ENCODE measurements at regions not wholly inside any gene's neighbourhood (a gene's known extent, or its start where the extent isn't known, plus 50 kb on each side); places are given as distances from the start of the nearest gene placed in this dataset.
A peak's percentile ranks its signal among the peaks of the same experiment; 100 is the strongest.

- Histone ChIP-seq H3K27ac (ENCODE audit: low read length) (no peak overlapping the region), H3K9ac (ENCODE audit: low read length) (no peak overlapping the region), H4K20me1 (ENCODE audit: insufficient read depth, low read length) (no peaks in the 10 kb centered on the region), H3K27me3 (ENCODE audit: low read depth, low read length) (no peaks in the 10 kb centered on the region), H3K9me3 (ENCODE audit: insufficient read depth, low read length) (no peaks in the 10 kb centered on the region), H3K4me3 (ENCODE audit: low read length) (no peak overlapping the region), H3K4me2 (ENCODE audit: low read length) (no peak overlapping the region), H3K36me3 (replicated peaks; ENCODE audit: low read depth, low read length) (no peaks in the 10 kb centered on the region), H3K4me1 (ENCODE audit: low read length) (no peaks in the 10 kb centered on the region), H2AFZ (ENCODE audit: low read depth, low read length) (peak overlapping the region; percentile 54; the same call in 1 of the 2 replicates), H3K79me2 (ENCODE audit: low read length) (no peaks in the 10 kb centered on the region)
- TF ChIP-seq, protein P1, sequence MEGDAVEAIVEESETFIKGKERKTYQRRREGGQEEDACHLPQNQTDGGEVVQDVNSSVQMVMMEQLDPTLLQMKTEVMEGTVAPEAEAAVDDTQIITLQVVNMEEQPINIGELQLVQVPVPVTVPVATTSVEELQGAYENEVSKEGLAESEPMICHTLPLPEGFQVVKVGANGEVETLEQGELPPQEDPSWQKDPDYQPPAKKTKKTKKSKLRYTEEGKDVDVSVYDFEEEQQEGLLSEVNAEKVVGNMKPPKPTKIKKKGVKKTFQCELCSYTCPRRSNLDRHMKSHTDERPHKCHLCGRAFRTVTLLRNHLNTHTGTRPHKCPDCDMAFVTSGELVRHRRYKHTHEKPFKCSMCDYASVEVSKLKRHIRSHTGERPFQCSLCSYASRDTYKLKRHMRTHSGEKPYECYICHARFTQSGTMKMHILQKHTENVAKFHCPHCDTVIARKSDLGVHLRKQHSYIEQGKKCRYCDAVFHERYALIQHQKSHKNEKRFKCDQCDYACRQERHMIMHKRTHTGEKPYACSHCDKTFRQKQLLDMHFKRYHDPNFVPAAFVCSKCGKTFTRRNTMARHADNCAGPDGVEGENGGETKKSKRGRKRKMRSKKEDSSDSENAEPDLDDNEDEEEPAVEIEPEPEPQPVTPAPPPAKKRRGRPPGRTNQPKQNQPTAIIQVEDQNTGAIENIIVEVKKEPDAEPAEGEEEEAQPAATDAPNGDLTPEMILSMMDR (IDR thresholded peaks at IDR 0.05; ENCODE audit: low read depth, low read length), result peak; percentile 58
- TF ChIP-seq EZH2phosphoT487 (IDR thresholded peaks at IDR 0.05; ENCODE audit: low read depth), result no peak
Observed at GRCh38 chr5:113663879-113664541, 150.5 kb downstream of the YTHDC2 start.

DNA sequence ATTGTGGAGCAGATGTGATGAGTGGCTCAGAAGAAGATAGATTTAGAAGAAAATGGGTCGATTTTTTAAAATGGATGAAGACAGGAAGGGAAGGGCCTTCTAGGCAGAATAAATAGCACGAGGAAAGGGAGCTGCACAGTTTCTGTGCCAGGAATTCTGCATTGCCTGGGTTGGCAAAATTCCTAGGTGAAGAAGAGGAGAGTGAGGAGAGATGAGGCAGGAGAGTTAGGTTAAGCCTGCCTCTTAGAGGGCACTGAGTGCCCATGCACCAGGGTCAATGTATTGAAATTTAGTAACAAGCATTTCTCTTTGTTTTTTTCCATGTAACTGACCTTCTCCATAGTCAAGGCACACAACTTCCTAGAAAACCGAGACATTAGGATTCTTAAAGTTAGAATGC is 159.5 kb downstream of the YTHDC2 start:
- H2AFZ ChIP-seq (ENCODE audit: low read depth, low read length), result no peak overlapping the region
- no peaks in the 10 kb centered on the region for H3K27me3 ChIP-seq (ENCODE audit: low read depth, low read length)
- H3K36me3 ChIP-seq (replicated peaks; ENCODE audit: low read depth, low read length), result no peaks in the 10 kb centered on the region
- H3K27ac ChIP-seq (ENCODE audit: low read length), result no peak overlapping the region
- no peak overlapping the region for H3K9ac ChIP-seq (ENCODE audit: low read length)
- H4K20me1 ChIP-seq (ENCODE audit: insufficient read depth, low read length), result no peaks in the 10 kb centered on the region
- no peaks in the 10 kb centered on the region for H3K4me1 ChIP-seq (ENCODE audit: low read length)
- H3K4me2 ChIP-seq (ENCODE audit: low read length), result no peak overlapping the region
- TF ChIP-seq EZH2phosphoT487 (IDR thresholded peaks at IDR 0.05; ENCODE audit: low read depth), result no peak
- TF ChIP-seq, protein P1 (IDR thresholded peaks at IDR 0.05; ENCODE audit: low read depth, low read length), result no peak
- no peaks in the 10 kb centered on the region for H3K79me2 ChIP-seq (ENCODE audit: low read length)
- no peak overlapping the region for H3K4me3 ChIP-seq (ENCODE audit: low read length)
- no peaks in the 10 kb centered on the region for H3K9me3 ChIP-seq (ENCODE audit: insufficient read depth, low read length)

DNA sequence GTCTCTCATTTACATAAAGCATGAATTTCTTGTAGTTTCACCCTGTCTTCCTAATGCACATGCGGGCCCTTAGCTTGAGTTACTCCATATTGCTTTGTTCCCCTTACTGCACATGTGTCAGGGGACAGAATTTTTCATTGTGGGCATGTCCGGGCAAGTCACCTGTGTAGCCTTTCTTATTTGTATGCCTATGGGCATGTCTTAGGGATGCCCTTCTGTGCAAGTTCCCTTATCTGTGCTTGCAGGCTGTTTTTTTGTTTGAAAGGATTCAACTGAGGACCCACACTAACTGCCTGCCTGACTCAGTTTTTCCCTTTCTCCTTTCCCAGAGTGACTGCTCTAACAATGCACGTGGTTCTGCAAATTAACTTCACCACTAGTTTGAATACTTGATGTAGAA is 161.7 kb downstream of the YTHDC2 start:
- H3K79me2 ChIP-seq (ENCODE audit: low read length), result no peaks in the 10 kb centered on the region
- H3K9me3 ChIP-seq (ENCODE audit: insufficient read depth, low read length), result no peaks in the 10 kb centered on the region
- H2AFZ ChIP-seq (ENCODE audit: low read depth, low read length), result no peak overlapping the region
- no peak overlapping the region for H3K9ac ChIP-seq (ENCODE audit: low read length)
- H4K20me1 ChIP-seq (ENCODE audit: insufficient read depth, low read length), result no peaks in the 10 kb centered on the region
- no peak for TF ChIP-seq EZH2phosphoT487 (IDR thresholded peaks at IDR 0.05; ENCODE audit: low read depth)
- TF ChIP-seq, protein P1 (IDR thresholded peaks at IDR 0.05; ENCODE audit: low read depth, low read length), result no peak
- H3K4me3 ChIP-seq (ENCODE audit: low read length), result no peak overlapping the region
- H3K27ac ChIP-seq (ENCODE audit: low read length), result no peak overlapping the region
- no peaks in the 10 kb centered on the region for H3K27me3 ChIP-seq (ENCODE audit: low read depth, low read length)
- no peaks in the 10 kb centered on the region for H3K36me3 ChIP-seq (replicated peaks; ENCODE audit: low read depth, low read length)
- H3K4me2 ChIP-seq (ENCODE audit: low read length), result no peak overlapping the region
- no peaks in the 10 kb centered on the region for H3K4me1 ChIP-seq (ENCODE audit: low read length)

DNA sequence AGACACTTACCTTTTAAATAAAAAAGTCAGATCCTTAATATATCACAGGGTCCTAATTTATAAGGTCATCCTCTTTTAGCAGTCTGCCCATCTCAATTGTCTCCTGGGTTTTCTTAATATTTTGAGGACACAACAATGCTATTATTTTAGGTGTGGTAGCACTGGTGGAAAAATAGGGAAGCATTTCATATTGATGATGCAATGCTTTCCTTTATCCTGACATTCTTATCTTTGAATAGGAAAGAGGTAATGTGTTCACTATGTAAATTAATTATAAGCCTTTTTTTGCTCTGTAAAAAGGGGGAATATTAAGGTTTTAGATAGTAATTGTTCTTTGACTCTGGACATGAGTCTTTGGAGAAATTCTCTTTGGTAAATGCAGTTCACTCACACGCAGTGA is 164.7 kb downstream of the YTHDC2 start:
- no peak overlapping the region for H3K4me2 ChIP-seq (ENCODE audit: low read length)

More for the DNA sequence above, 164.7 kb downstream of the YTHDC2 start:
- no peak for TF ChIP-seq EZH2phosphoT487 (IDR thresholded peaks at IDR 0.05; ENCODE audit: low read depth)
- TF ChIP-seq, protein P1 (IDR thresholded peaks at IDR 0.05; ENCODE audit: low read depth, low read length), result no peak
- Histone ChIP-seq H3K9me3 (ENCODE audit: insufficient read depth, low read length) (no peaks in the 10 kb centered on the region), H3K4me1 (ENCODE audit: low read length) (no peaks in the 10 kb centered on the region), H3K9ac (ENCODE audit: low read length) (no peak overlapping the region), H3K27me3 (ENCODE audit: low read depth, low read length) (no peaks in the 10 kb centered on the region), H3K79me2 (ENCODE audit: low read length) (no peaks in the 10 kb centered on the region), H3K36me3 (replicated peaks; ENCODE audit: low read depth, low read length) (no peaks in the 10 kb centered on the region), H2AFZ (ENCODE audit: low read depth, low read length) (no peak overlapping the region), H3K4me3 (ENCODE audit: low read length) (no peak overlapping the region), H4K20me1 (ENCODE audit: insufficient read depth, low read length) (no peaks in the 10 kb centered on the region), H3K27ac (ENCODE audit: low read length) (no peak overlapping the region)
